ENCODE measurements at regions not wholly inside any gene's neighbourhood (a gene's known extent, or its start where the extent isn't known, plus 50 kb on each side); places are given as distances from the start of the nearest gene placed in this dataset.

- no peak overlapping the region for H3K4me3 ChIP-seq
- no peaks in the 10 kb centered on the region for H3K9me3 ChIP-seq
- H3K27ac ChIP-seq, result no peak overlapping the region
- 49% methylated on average over 3 of the region's 3 CpGs for WGBS (ENCODE audit: insufficient coverage, low coverage, low lambda C conversion rate, missing lambda C conversion rate)
- no peaks in the 10 kb centered on the region for H3K27me3 ChIP-seq
- no peak for DNase-seq
- intact Hi-C loops (cut with DNase I), result no loop called here
- ATAC-seq, result no peak
- no peak for TF ChIP-seq CTCF (IDR thresholded peaks at IDR 0.05)
- TF ChIP-seq POLR2A (IDR thresholded peaks at IDR 0.05), result no peak
- H3K4me1 ChIP-seq, result no peaks in the 10 kb centered on the region
- H3K36me3 ChIP-seq, result no peaks in the 10 kb centered on the region
Measured at GRCh38 chr9:28961623-28962022, 1388.3 kb upstream of the C9orf72 start.

GRCh38 chr9:28967226-28967625 lies 1393.9 kb upstream of the C9orf72 start:
- Histone ChIP-seq H3K4me3 (no peak overlapping the region), H3K27ac (no peak overlapping the region), H3K4me1 (no peaks in the 10 kb centered on the region), H3K9me3 (no peaks in the 10 kb centered on the region), H3K36me3 (no peaks in the 10 kb centered on the region), H3K27me3 (no peaks in the 10 kb centered on the region)
- no peak for DNase-seq
- intact Hi-C loops (cut with DNase I), result no loop called here
- no peak for TF ChIP-seq POLR2A (IDR thresholded peaks at IDR 0.05)
- TF ChIP-seq CTCF (IDR thresholded peaks at IDR 0.05), result no peak
- ATAC-seq, result no peak

GRCh38 chr9:28970241-28970654 lies 1397.0 kb upstream of the C9orf72 start:
- ATAC-seq, result no peak
- intact Hi-C loops (cut with DNase I), result no loop called here
- no peak overlapping the region for H3K4me3 ChIP-seq
- H3K9me3 ChIP-seq, result no peaks in the 10 kb centered on the region
- TF ChIP-seq CTCF (IDR thresholded peaks at IDR 0.05) (no peak), POLR2A (IDR thresholded peaks at IDR 0.05) (no peak)
- H3K36me3 ChIP-seq, result no peaks in the 10 kb centered on the region
- WGBS (ENCODE audit: insufficient coverage, low coverage, low lambda C conversion rate, missing lambda C conversion rate), result 14% methylated on average over 3 of the region's 3 CpGs
- H3K27me3 ChIP-seq, result no peaks in the 10 kb centered on the region
- no peak overlapping the region for H3K27ac ChIP-seq
- H3K4me1 ChIP-seq, result no peaks in the 10 kb centered on the region
- no peak for DNase-seq

- WGBS (ENCODE audit: insufficient coverage, low coverage, low lambda C conversion rate, missing lambda C conversion rate), result 41% methylated on average over 2 of the region's 2 CpGs
- Histone ChIP-seq H3K4me3 (no peak overlapping the region), H3K36me3 (no peaks in the 10 kb centered on the region), H3K4me1 (no peaks in the 10 kb centered on the region), H3K27ac (no peak overlapping the region), H3K27me3 (no peaks in the 10 kb centered on the region), H3K9me3 (no peaks in the 10 kb centered on the region)
- ATAC-seq (no peak), DNase-seq (no peak)
- TF ChIP-seq POLR2A (IDR thresholded peaks at IDR 0.05) (no peak), CTCF (IDR thresholded peaks at IDR 0.05) (no peak)
- intact Hi-C loops (cut with DNase I), result no loop called here
Measured at GRCh38 chr9:28971881-28972280, 1398.6 kb upstream of the C9orf72 start.

- no peak overlapping the region for H3K27ac ChIP-seq
- H3K9me3 ChIP-seq, result no peaks in the 10 kb centered on the region
- TF ChIP-seq CTCF (IDR thresholded peaks at IDR 0.05) (no peak), POLR2A (IDR thresholded peaks at IDR 0.05) (no peak)
- ATAC-seq (no peak), DNase-seq (no peak)
- H3K4me3 ChIP-seq, result no peak overlapping the region
- H3K36me3 ChIP-seq, result no peaks in the 10 kb centered on the region
- no peaks in the 10 kb centered on the region for H3K4me1 ChIP-seq
- intact Hi-C loops (cut with DNase I), result no loop called here
- no peaks in the 10 kb centered on the region for H3K27me3 ChIP-seq
Measured at GRCh38 chr9:28976250-28976649, 1403.0 kb upstream of the C9orf72 start.

All from right lobe of liver (tissue), 6 donors.